ENCODE measurements at regions not wholly inside any gene's neighbourhood (a gene's known extent, or its start where the extent isn't known, plus 50 kb on each side); places are given as distances from the start of the nearest gene placed in this dataset.

DNA sequence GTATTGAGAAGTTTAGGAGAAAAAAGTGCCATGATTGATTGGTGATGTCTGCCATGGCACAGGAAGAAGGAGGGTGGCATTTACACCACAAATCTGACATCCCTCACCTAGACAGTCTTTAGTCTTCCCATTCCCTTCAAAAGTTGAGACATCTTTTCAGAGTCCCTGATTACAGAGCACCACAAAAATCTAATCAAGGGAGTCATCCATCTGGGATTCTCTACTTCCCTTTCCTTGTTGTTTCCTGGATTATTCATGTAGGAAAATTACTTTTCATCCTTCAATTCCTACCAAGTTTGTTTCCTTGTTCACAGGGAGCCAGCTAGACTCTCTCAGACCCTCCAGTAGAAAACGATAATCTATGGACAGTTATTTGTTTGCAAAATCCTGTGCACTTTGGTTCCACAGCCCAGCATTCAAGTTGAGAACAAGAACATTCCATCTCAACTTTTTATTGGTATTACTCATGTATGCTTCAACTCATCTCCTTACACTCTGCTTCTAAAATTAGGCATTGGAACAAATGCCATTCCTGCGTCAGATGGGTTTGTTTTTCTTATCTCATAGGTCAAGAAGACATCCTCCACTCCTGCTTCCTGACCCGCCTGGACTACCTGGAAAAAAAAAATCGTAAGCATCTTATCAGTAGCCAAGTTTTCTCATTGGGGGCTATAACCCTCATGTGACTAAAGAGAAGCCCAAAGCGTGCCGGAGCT is 259.9 kb downstream of the FOXO1 start:
- DNase-seq (ENCODE audit: low read depth, low spot score) = peak; percentile 30
- Histone ChIP-seq H3K27ac (ENCODE audit: low read depth, low read length) (no peak overlapping the region), H3K27me3 (ENCODE audit: control insufficient read depth, insufficient read depth, low read length) (no peaks in the 10 kb centered on the region), H3K4me3 (ENCODE audit: low read depth, low read length) (no peak overlapping the region), H3K9me3 (ENCODE audit: control insufficient read depth, insufficient read depth, low read length) (no peaks in the 10 kb centered on the region)
- ChIA-PET POLR2A (no interaction called here), CTCF (no interaction called here)
- TF ChIP-seq, protein P1, sequence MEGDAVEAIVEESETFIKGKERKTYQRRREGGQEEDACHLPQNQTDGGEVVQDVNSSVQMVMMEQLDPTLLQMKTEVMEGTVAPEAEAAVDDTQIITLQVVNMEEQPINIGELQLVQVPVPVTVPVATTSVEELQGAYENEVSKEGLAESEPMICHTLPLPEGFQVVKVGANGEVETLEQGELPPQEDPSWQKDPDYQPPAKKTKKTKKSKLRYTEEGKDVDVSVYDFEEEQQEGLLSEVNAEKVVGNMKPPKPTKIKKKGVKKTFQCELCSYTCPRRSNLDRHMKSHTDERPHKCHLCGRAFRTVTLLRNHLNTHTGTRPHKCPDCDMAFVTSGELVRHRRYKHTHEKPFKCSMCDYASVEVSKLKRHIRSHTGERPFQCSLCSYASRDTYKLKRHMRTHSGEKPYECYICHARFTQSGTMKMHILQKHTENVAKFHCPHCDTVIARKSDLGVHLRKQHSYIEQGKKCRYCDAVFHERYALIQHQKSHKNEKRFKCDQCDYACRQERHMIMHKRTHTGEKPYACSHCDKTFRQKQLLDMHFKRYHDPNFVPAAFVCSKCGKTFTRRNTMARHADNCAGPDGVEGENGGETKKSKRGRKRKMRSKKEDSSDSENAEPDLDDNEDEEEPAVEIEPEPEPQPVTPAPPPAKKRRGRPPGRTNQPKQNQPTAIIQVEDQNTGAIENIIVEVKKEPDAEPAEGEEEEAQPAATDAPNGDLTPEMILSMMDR (IDR thresholded peaks at IDR 0.05; ENCODE audit: low read depth, low read length) = no peak

DNA sequence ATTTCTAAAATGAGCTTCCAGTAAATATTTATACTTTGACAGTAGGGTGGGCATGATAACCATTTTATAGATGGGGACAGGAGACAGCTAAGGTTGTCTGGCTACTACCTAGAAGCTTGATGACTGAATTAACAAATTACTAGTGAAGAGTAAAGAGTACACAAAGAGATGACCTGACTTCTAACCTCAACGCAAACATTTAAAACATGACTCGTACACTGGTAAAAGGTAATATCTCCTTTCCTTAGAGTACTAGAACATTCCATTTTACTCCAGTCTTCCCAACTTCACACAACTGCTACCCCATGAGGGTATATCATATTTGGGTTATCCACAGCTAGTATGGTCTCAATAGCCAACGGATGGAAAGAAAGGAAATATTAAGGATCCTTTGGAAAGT is 258.9 kb downstream of the FOXO1 start:
- no peak overlapping the region for H3K4me3 ChIP-seq (ENCODE audit: low read depth, low read length)
- no peak for DNase-seq (ENCODE audit: low read depth, low spot score)
- no peaks in the 10 kb centered on the region for H3K9me3 ChIP-seq (ENCODE audit: control insufficient read depth, insufficient read depth, low read length)
- TF ChIP-seq, protein P1 (IDR thresholded peaks at IDR 0.05; ENCODE audit: low read depth, low read length) = no peak
- no peak overlapping the region for H3K27ac ChIP-seq (ENCODE audit: low read depth, low read length)
- POLR2A ChIA-PET = no interaction called here
- H3K27me3 ChIP-seq (ENCODE audit: control insufficient read depth, insufficient read depth, low read length) = no peaks in the 10 kb centered on the region
- CTCF ChIA-PET = no interaction called here

DNA sequence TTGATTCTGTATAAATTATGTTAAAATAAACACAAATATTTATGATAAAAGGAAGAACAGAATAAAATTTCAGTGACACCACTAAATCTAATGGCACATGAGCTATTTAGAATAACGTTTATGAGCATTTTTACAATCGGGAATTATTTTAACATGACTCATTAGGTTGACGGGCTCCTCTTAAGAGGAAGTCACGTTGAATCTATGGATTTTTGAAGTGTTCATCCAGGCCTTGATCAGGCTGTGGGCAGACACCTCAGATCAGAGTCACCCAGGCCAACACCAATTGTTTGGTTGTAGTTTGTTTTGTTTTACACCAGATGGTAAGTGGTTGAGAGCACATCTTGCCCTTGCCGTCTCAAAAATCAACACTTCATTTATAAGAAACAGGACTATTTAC is 257.8 kb downstream of the FOXO1 start:
- DNase-seq (ENCODE audit: low read depth, low spot score) = no peak
- TF ChIP-seq, protein P1 (IDR thresholded peaks at IDR 0.05; ENCODE audit: low read depth, low read length) = no peak
- H3K27me3 ChIP-seq (ENCODE audit: control insufficient read depth, insufficient read depth, low read length) = no peaks in the 10 kb centered on the region
- CTCF ChIA-PET = interaction anchor here (0.7 kb wide), 1 partner anchor 339 kb away, joined by 4 read pairs; no protein-coding TSS in a partner anchor
- H3K9me3 ChIP-seq (ENCODE audit: control insufficient read depth, insufficient read depth, low read length) = no peaks in the 10 kb centered on the region
- no peak overlapping the region for H3K4me3 ChIP-seq (ENCODE audit: low read depth, low read length)
- POLR2A ChIA-PET = no interaction called here
- H3K27ac ChIP-seq (ENCODE audit: low read depth, low read length) = no peak overlapping the region

DNA sequence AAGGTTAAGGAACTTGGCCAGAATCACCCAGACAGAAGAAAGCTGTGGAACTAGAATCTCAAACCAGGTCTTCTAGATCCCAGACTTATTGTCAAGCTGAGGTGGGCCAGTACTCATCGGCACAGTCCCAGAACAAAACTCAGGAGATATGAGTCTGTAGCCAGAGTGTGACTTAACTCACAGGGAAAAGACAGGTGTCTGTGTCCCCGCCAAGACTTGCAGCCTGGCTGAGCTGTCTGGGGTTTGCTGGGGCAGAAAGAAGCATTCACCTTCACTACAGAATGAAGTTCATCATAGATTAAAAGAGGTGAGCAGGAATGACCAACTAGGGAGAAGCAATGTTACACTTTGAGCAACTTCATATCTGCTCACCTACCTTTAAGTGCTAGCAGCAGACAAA is 257.2 kb downstream of the FOXO1 start:
- Histone ChIP-seq H3K9me3 (ENCODE audit: control insufficient read depth, insufficient read depth, low read length) (no peaks in the 10 kb centered on the region), H3K27me3 (ENCODE audit: control insufficient read depth, insufficient read depth, low read length) (no peaks in the 10 kb centered on the region), H3K27ac (ENCODE audit: low read depth, low read length) (no peak overlapping the region), H3K4me3 (ENCODE audit: low read depth, low read length) (no peak overlapping the region)
- DNase-seq (ENCODE audit: low read depth, low spot score) = no peak
- POLR2A ChIA-PET = no interaction called here
- TF ChIP-seq, protein P1 (IDR thresholded peaks at IDR 0.05; ENCODE audit: low read depth, low read length) = no peak
- CTCF ChIA-PET = interaction anchor here (0.7 kb wide), 1 partner anchor 340 kb away, joined by 4 read pairs; no protein-coding TSS in a partner anchor

DNA sequence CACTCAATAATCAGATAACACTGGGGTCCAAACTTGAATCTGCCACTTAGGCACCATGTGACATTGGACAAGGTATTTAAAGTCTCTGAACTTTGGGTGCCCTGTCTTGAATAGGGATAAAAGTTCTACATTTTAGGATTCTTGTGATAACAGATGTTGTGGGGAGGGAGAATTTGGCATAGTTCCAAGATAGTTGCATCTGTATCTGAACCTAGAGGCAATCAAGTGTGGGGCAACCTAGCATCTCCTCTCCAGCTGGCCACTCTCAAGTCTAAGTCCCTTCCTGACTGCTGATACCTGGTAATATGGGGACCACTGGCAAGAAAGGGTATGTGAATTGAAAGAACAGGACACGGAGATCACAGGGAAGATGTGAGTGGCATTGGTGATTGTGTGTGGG is 256.1 kb downstream of the FOXO1 start:
- no peak overlapping the region for H3K27ac ChIP-seq (ENCODE audit: low read depth, low read length)
- TF ChIP-seq, protein P1 (IDR thresholded peaks at IDR 0.05; ENCODE audit: low read depth, low read length) = no peak
- no peaks in the 10 kb centered on the region for H3K9me3 ChIP-seq (ENCODE audit: control insufficient read depth, insufficient read depth, low read length)
- ChIA-PET POLR2A (no interaction called here), CTCF (no interaction called here)
- peaks cover 4% of the 10 kb centered on the region for H3K27me3 ChIP-seq (ENCODE audit: control insufficient read depth, insufficient read depth, low read length)
- H3K4me3 ChIP-seq (ENCODE audit: low read depth, low read length) = no peak overlapping the region
- no peak for DNase-seq (ENCODE audit: low read depth, low spot score)

Data from AG04450 (cell line).